Right hindlimb (tissue), 1 donor: ENCODE measurements at regions not wholly inside any gene's neighbourhood (a gene's known extent, or its start where the extent isn't known, plus 50 kb on each side); places are given as distances from the start of the nearest gene placed in this dataset.
"Not testable (repeated sequence)": the region's sequence is repeated elsewhere in the genome, so short reads cannot be mapped to it uniquely, and the experiment has no call there.

ENCODE experiments used
- DNase-seq: peaks from one replicate; pipeline ENCODE4 v3.0.0-alpha.2; 2018

- no peak for DNase-seq
These were observed 1722.2 kb upstream of the AGA start for GRCh38 chr4:179164267-179164999.

GRCh38 chr4:179165000-179165738 is 1722.9 kb upstream of the AGA start:
- no peak for DNase-seq

- DNase-seq = no peak
These were observed 1723.6 kb upstream of the AGA start for GRCh38 chr4:179165862-179166261.

- DNase-seq = not testable (repeated sequence)
These were observed 1728.1 kb upstream of the AGA start for GRCh38 chr4:179170308-179170707.

GRCh38 chr4:179182741-179183140 is 1740.5 kb upstream of the AGA start:
- no peak for DNase-seq

- no peak for DNase-seq
These were observed 1753.7 kb upstream of the AGA start for GRCh38 chr4:179195887-179196286.

GRCh38 chr4:179196511-179196910 is 1754.3 kb upstream of the AGA start:
- DNase-seq = no peak

- DNase-seq = no peak
These were observed 1758.4 kb upstream of the AGA start for GRCh38 chr4:179200681-179201080.

- DNase-seq = no peak
These were observed 1783.4 kb upstream of the AGA start for GRCh38 chr4:179225594-179225993.

GRCh38 chr4:179248821-179249220 is 1806.6 kb upstream of the AGA start:
- no peak for DNase-seq

- DNase-seq = no peak
These were observed 1826.6 kb upstream of the AGA start for GRCh38 chr4:179268791-179269190.

- DNase-seq = no peak
These were observed 1830.0 kb upstream of the AGA start for GRCh38 chr4:179272282-179272681.

- no peak for DNase-seq
These were observed 1836.4 kb upstream of the AGA start for GRCh38 chr4:179278647-179279046.

- DNase-seq = no peak
These were observed 1843.5 kb upstream of the AGA start for GRCh38 chr4:179285696-179286095.

- no peak for DNase-seq
These were observed 1849.4 kb upstream of the AGA start for GRCh38 chr4:179291657-179292056.

GRCh38 chr4:179292468-179292867 is 1850.2 kb upstream of the AGA start:
- no peak for DNase-seq

GRCh38 chr4:179307297-179308136 is 1865.3 kb upstream of the AGA start:
- DNase-seq = no peak

GRCh38 chr4:179313823-179314222 is 1871.6 kb upstream of the AGA start:
- no peak for DNase-seq

- no peak for DNase-seq
These were observed 1882.9 kb upstream of the AGA start for GRCh38 chr4:179325181-179325580.

GRCh38 chr4:179328627-179329026 is 1886.4 kb upstream of the AGA start:
- no peak for DNase-seq

- DNase-seq = no peak
These were observed 1889.1 kb upstream of the AGA start for GRCh38 chr4:179331362-179331761.

- DNase-seq = no peak
These were observed 1902.6 kb upstream of the AGA start for GRCh38 chr4:179344861-179345260.

- no peak for DNase-seq
These were observed 1910.0 kb upstream of the AGA start for GRCh38 chr4:179352221-179352620.

GRCh38 chr4:179353786-179354185 is 1911.5 kb upstream of the AGA start:
- DNase-seq = no peak
